Skin epidermis (tissue), 12 donors: ENCODE measurements at regions not wholly inside any gene's neighbourhood (a gene's known extent, or its start where the extent isn't known, plus 50 kb on each side); places are given as distances from the start of the nearest gene placed in this dataset.

ENCODE experiments used
- H3K27ac ChIP-seq, 21 experiments: fragments of 200-600 bp; sonication (generic) in 11 of 21; one replicate each; pipeline ENCODE4 v1.5.0; 2020; ENCODE audit warnings: mild to moderate bottlenecking in 3 of 21, inconsistent platforms in 2 of 21, moderate library complexity in 2 of 21
- H3K4me3 ChIP-seq, 7 experiments: fragments of 200-600 bp; sonication (generic) in 2 of 7; one replicate each; pipeline ENCODE4 v1.5.0; 2020; ENCODE audit warnings: inconsistent platforms in 2 of 7, mild to moderate bottlenecking in 2 of 7, moderate library complexity in 1 of 7

GRCh38 chr16:8519179-8519578 lies 71.1 kb downstream of the TMEM114 start:
- Histone ChIP-seq H3K4me3 (no peak overlapping the region), H3K27ac (no peak overlapping the region)

- no peak overlapping the region for H3K27ac ChIP-seq
- no peak overlapping the region for H3K4me3 ChIP-seq
These were observed 73.0 kb downstream of the TMEM114 start for GRCh38 chr16:8517280-8517679.

- Histone ChIP-seq H3K27ac (no peak overlapping the region), H3K4me3 (no peak overlapping the region)
These were observed 73.8 kb downstream of the TMEM114 start for GRCh38 chr16:8516471-8516870.

GRCh38 chr16:8512941-8513624 lies 77.2 kb downstream of the TMEM114 start:
- H3K27ac ChIP-seq: no peak overlapping the region
- no peak overlapping the region for H3K4me3 ChIP-seq

- no peak overlapping the region for H3K27ac ChIP-seq
These were observed 78.8 kb downstream of the TMEM114 start for GRCh38 chr16:8511464-8511863.

GRCh38 chr16:8510160-8510559 lies 80.2 kb downstream of the TMEM114 start:
- H3K4me3 ChIP-seq: no peak overlapping the region
- H3K27ac ChIP-seq: no peak overlapping the region

More at GRCh38 chr16:8511464-8511863, 78.8 kb downstream of the TMEM114 start:
- no peak overlapping the region for H3K4me3 ChIP-seq

- H3K4me3 ChIP-seq: no peak overlapping the region
- H3K27ac ChIP-seq: no peak overlapping the region
These were observed 84.9 kb downstream of the TMEM114 start for GRCh38 chr16:8505327-8505991.

- no peak overlapping the region for H3K27ac ChIP-seq
- H3K4me3 ChIP-seq: no peak overlapping the region
These were observed 87.9 kb downstream of the TMEM114 start for GRCh38 chr16:8502446-8502845.

- H3K27ac ChIP-seq: no peak overlapping the region
These were observed 90.0 kb downstream of the TMEM114 start for GRCh38 chr16:8500351-8500750.

GRCh38 chr16:8496364-8496763 lies 93.9 kb downstream of the TMEM114 start:
- no peak overlapping the region for H3K4me3 ChIP-seq
- H3K27ac ChIP-seq: no peak overlapping the region

More at GRCh38 chr16:8500351-8500750, 90.0 kb downstream of the TMEM114 start:
- H3K4me3 ChIP-seq: no peak overlapping the region

- Histone ChIP-seq H3K4me3 (no peak overlapping the region), H3K27ac (no peak overlapping the region)
These were observed 96.3 kb downstream of the TMEM114 start for GRCh38 chr16:8493972-8494371.

GRCh38 chr16:8492690-8493089 lies 97.6 kb downstream of the TMEM114 start:
- Histone ChIP-seq H3K27ac (no peak overlapping the region), H3K4me3 (no peak overlapping the region)

- Histone ChIP-seq H3K27ac (no peak overlapping the region), H3K4me3 (no peak overlapping the region)
These were observed 100.7 kb downstream of the TMEM114 start for GRCh38 chr16:8489580-8489979.

GRCh38 chr16:8486985-8487384 lies 103.3 kb downstream of the TMEM114 start:
- Histone ChIP-seq H3K4me3 (no peak overlapping the region), H3K27ac (no peak overlapping the region)

GRCh38 chr16:8483396-8483795 lies 106.9 kb downstream of the TMEM114 start:
- Histone ChIP-seq H3K4me3 (no peak overlapping the region), H3K27ac (no peak overlapping the region)

- H3K4me3 ChIP-seq: no peak overlapping the region
- H3K27ac ChIP-seq: no peak overlapping the region
These were observed 108.5 kb downstream of the TMEM114 start for GRCh38 chr16:8481810-8482209.

GRCh38 chr16:8476824-8477223 lies 113.5 kb downstream of the TMEM114 start:
- no peak overlapping the region for H3K4me3 ChIP-seq
- H3K27ac ChIP-seq: no peak overlapping the region

- no peak overlapping the region for H3K27ac ChIP-seq
These were observed 115.7 kb downstream of the TMEM114 start for GRCh38 chr16:8474587-8474986.

GRCh38 chr16:8469102-8469778 lies 121.1 kb downstream of the TMEM114 start:
- no peak overlapping the region for H3K27ac ChIP-seq

More at GRCh38 chr16:8474587-8474986, 115.7 kb downstream of the TMEM114 start:
- H3K4me3 ChIP-seq: no peak overlapping the region

GRCh38 chr16:8464979-8465378 lies 125.3 kb downstream of the TMEM114 start:
- Histone ChIP-seq H3K27ac (no peak overlapping the region), H3K4me3 (no peak overlapping the region)

More at GRCh38 chr16:8469102-8469778, 121.1 kb downstream of the TMEM114 start:
- H3K4me3 ChIP-seq: no peak overlapping the region
